H9 (cell line): ENCODE measurements at regions not wholly inside any gene's neighbourhood (a gene's known extent, or its start where the extent isn't known, plus 50 kb on each side); places are given as distances from the start of the nearest gene placed in this dataset.
A peak's percentile ranks its signal among the peaks of the same experiment; 100 is the strongest.

ENCODE experiments used
- DNase-seq: peaks from one replicate; pipeline ENCODE4 v3.0.0-alpha.2; 2017
- H2AFZ ChIP-seq: one replicate; pipeline ENCODE4 v1.6.1; 2013; ENCODE audit warnings: mild to moderate bottlenecking, low read length, control low read depth, moderate library complexity
- H2AK5ac ChIP-seq: 2 replicates; pipeline ENCODE4 v1.6.1; 2013; ENCODE audit warnings: low read length, control low read depth, mixed read lengths; ENCODE audit not compliant: insufficient read length
- H2BK120ac ChIP-seq: one replicate; pipeline ENCODE4 v1.6.1; 2013; ENCODE audit warnings: low read depth, mild to moderate bottlenecking, low read length, control low read depth, inconsistent platforms; ENCODE audit not compliant: poor library complexity, severe bottlenecking
- H2BK12ac ChIP-seq: 2 replicates; pipeline ENCODE4 v1.6.1; 2013; ENCODE audit warnings: low read length, control low read depth, mixed read lengths, low read depth; ENCODE audit not compliant: insufficient read length
- H2BK15ac ChIP-seq: 2 replicates; pipeline ENCODE4 v1.6.1; 2013; ENCODE audit warnings: low read depth, low read length, control low read depth
- H2BK20ac ChIP-seq: one replicate; pipeline ENCODE4 v1.6.1; 2013; ENCODE audit warnings: low read depth, mild to moderate bottlenecking, low read length, control low read depth, inconsistent platforms; ENCODE audit not compliant: poor library complexity, severe bottlenecking
- H2BK5ac ChIP-seq: 2 replicates; pipeline ENCODE4 v1.6.1; 2013; ENCODE audit warnings: low read length, control low read depth, mixed read lengths; ENCODE audit not compliant: insufficient read length
- H3K14ac ChIP-seq: 2 replicates; pipeline ENCODE4 v1.6.1; 2013; ENCODE audit warnings: low read length, control low read depth; ENCODE audit not compliant: insufficient read depth
- H3K18ac ChIP-seq: 2 replicates; pipeline ENCODE4 v1.6.1; 2013; ENCODE audit warnings: low read depth, mild to moderate bottlenecking, mixed read lengths, low read length, control low read depth; ENCODE audit not compliant: insufficient read length
- H3K23ac ChIP-seq: 2 replicates; pipeline ENCODE4 v1.6.1; 2013; ENCODE audit warnings: low read length, control low read depth, mixed read lengths, low read depth; ENCODE audit not compliant: insufficient read length
- H3K23me2 ChIP-seq: 2 replicates; pipeline ENCODE4 v1.6.1; 2013; ENCODE audit warnings: low read depth, mild to moderate bottlenecking, mixed read lengths, low read length, control low read depth; ENCODE audit not compliant: insufficient read length, poor library complexity, severe bottlenecking
- H3K27ac ChIP-seq: 2 replicates; pipeline ENCODE4 v1.5.1; 2013; ENCODE audit warnings: low read length, control low read depth, mixed read lengths, low read depth; ENCODE audit not compliant: insufficient read length
- H3K27me3 ChIP-seq: 2 replicates; pipeline ENCODE4 v1.6.1; 2013; ENCODE audit warnings: low read length, control low read depth, inconsistent platforms; ENCODE audit not compliant: insufficient read depth
- H3K4ac ChIP-seq: 2 replicates; pipeline ENCODE4 v1.6.1; 2013; ENCODE audit warnings: low read depth, mild to moderate bottlenecking, control low read depth, inconsistent platforms, low read length, moderate library complexity
- H3K4me1 ChIP-seq: 2 replicates; pipeline ENCODE4 v1.6.1; 2013; ENCODE audit warnings: low read length, control low read depth, inconsistent platforms; ENCODE audit not compliant: insufficient read depth
- H3K4me2 ChIP-seq: 2 replicates; pipeline ENCODE4 v1.6.1; 2013; ENCODE audit warnings: low read length, control low read depth, mixed read lengths; ENCODE audit not compliant: insufficient read length, insufficient read depth
- H3K56ac ChIP-seq: 2 replicates; pipeline ENCODE4 v1.6.1; 2013; ENCODE audit warnings: low read depth, mild to moderate bottlenecking, mixed read lengths, low read length, control low read depth; ENCODE audit not compliant: insufficient read length
- H3K79me1 ChIP-seq: 2 replicates; pipeline ENCODE4 v1.6.1; 2013; ENCODE audit warnings: low read depth, mild to moderate bottlenecking, moderate library complexity, low read length, control low read depth, inconsistent platforms; ENCODE audit not compliant: insufficient read depth, poor library complexity, severe bottlenecking
- H3K79me2 ChIP-seq: 2 replicates; pipeline ENCODE4 v1.6.1; 2013; ENCODE audit warnings: low read length, control low read depth, inconsistent platforms; ENCODE audit not compliant: insufficient read depth
- H3K9ac ChIP-seq: 2 replicates; pipeline ENCODE4 v1.6.1; 2013; ENCODE audit warnings: low read length, control low read depth, mixed read lengths; ENCODE audit not compliant: insufficient read length; ENCODE audit errors: extremely low read depth
- H3K9me3 ChIP-seq: one replicate; pipeline ENCODE4 v1.6.1; 2013; ENCODE audit warnings: low read depth, low read length, inconsistent platforms; ENCODE audit not compliant: control insufficient read depth
- H3T11ph ChIP-seq: one replicate; pipeline ENCODE4 v1.6.1; 2013; ENCODE audit warnings: mild to moderate bottlenecking, low read length, control low read depth, inconsistent platforms
- H4K20me1 ChIP-seq: one replicate; pipeline ENCODE4 v1.6.1; 2013; ENCODE audit not compliant: control insufficient read depth, insufficient read length, insufficient read depth
- H4K5ac ChIP-seq: 2 replicates; pipeline ENCODE4 v1.6.1; 2013; ENCODE audit warnings: low read depth, mild to moderate bottlenecking, mixed read lengths, low read length, control low read depth; ENCODE audit not compliant: insufficient read length
- H4K8ac ChIP-seq: replicated peaks from 2 replicates; pipeline ENCODE4 v1.6.1; 2013; ENCODE audit warnings: low read length, control low read depth, mixed read lengths, low read depth; ENCODE audit not compliant: insufficient read length
- H4K91ac ChIP-seq: 2 replicates; pipeline ENCODE4 v1.6.1; 2013; ENCODE audit warnings: low read depth, mild to moderate bottlenecking, moderate library complexity, mixed read lengths, low read length, control low read depth; ENCODE audit not compliant: insufficient read length
- H3K27ac Mint-ChIP-seq, 3 experiments: 2 replicates in 2 of 3; 3 replicates in 1 of 3; pipeline ENCODE4 v1.8.0; 2020 to 2021; ENCODE audit warnings: mixed read lengths in 3 of 3, mild to moderate bottlenecking in 1 of 3, moderate library complexity in 1 of 3
- H3K27me3 Mint-ChIP-seq: 2 replicates; pipeline ENCODE4 v1.8.0; 2021; ENCODE audit warnings: low read depth, mild to moderate bottlenecking, moderate library complexity, mixed read lengths
- H3K36me3 Mint-ChIP-seq, 3 experiments: 2 replicates in 2 of 3; 3 replicates in 1 of 3; pipeline ENCODE4 v1.8.0; 2020 to 2021; ENCODE audit warnings: low read depth in 3 of 3, mixed read lengths in 3 of 3; ENCODE audit not compliant: insufficient read depth in 1 of 3
- H3K4me1 Mint-ChIP-seq, 2 experiments: 2 replicates each; pipeline ENCODE4 v1.8.0; 2020; ENCODE audit warnings: mixed read lengths in 2 of 2
- H3K4me3 Mint-ChIP-seq, 2 experiments: 2 replicates in 1 of 2; 3 replicates in 1 of 2; pipeline ENCODE4 v1.8.0; 2020 to 2021; ENCODE audit warnings: mild to moderate bottlenecking in 2 of 2, mixed read lengths in 2 of 2, moderate library complexity in 1 of 2
- H3K9me3 Mint-ChIP-seq, 2 experiments: 2 replicates in 1 of 2; 3 replicates in 1 of 2; pipeline ENCODE4 v1.8.0; 2020; ENCODE audit warnings: mild to moderate bottlenecking in 2 of 2, mixed read lengths in 2 of 2, moderate library complexity in 1 of 2
- WGBS: extraction: QIAGEN DNeasy Blood & Tissue Kit; methylation state at CpG from one replicate; pipeline ENCODE4 v1.1.7; 2013; ENCODE audit warnings: missing lambda C conversion rate, low lambda C conversion rate, mixed read lengths; ENCODE audit not compliant: insufficient read length; ENCODE audit errors: extremely low coverage; 5-methylcytosine and 5-hydroxymethylcytosine counted together
- TF ChIP-seq, protein P1 (sequence below): fragments of 200-600 bp; sonication (generic); conservative IDR thresholded peaks from 3 replicates; pipeline ENCODE4 v1.8.0; 2021; ENCODE audit warnings: antibody characterized with exemption, mild to moderate bottlenecking

DNA sequence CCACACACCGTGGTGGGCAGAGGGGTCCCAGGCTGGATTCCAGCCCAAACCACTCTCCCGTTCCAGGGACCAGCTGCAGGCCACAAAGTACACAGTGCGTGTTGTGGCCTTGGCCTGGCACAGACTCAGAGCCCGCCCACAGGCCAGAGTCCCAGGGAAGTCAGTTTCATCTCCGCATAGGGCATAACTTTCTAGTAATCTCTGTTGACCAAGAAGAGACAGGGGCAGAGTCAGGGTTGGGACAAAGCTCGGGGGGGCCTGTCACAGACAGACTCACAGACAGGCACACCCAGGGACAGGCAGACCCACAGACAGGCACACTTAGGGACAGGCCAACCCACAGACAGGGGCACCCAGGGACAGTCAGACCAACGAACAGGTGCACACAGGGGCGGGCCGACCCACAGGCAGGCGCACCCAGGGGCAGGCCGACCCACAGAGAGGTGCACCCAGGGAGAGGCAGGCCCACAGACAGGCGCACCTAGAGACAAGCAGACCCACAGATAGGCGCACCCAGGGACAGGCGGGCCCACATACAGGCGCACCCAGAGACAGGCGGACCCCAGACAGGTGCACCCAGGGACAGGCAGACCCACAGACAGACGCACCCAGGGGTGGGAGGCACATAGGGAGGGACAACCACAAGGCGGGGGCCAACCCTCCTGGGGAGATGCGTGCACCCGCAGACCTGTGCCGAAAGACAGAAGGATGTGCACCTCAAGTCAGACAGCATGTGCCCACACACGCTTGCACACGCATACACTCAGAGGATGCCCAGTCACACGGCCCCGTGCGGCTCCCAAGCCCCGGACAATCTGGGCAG lies 323.3 kb upstream of the RTL1 start:
- Histone ChIP-seq H3K9ac (no peak overlapping the region), H3K27me3 (no peaks in the 10 kb centered on the region), H3K27ac (no peak overlapping the region), H3K9me3 (no peaks in the 10 kb centered on the region), H4K5ac (no peak overlapping the region), H3K4me2 (no peak overlapping the region), H3K23me2 (no peaks in the 10 kb centered on the region), H3K4ac (no peak overlapping the region), H4K91ac (no peak overlapping the region), H3K14ac (no peak overlapping the region), H3K79me1 (no peaks in the 10 kb centered on the region), H3K4me1 (peaks cover 2% of the 10 kb centered on the region; the same call in 1 of the 2 replicates), H2BK5ac (no peak overlapping the region), H2BK20ac (no peak overlapping the region), H3K23ac (no peak overlapping the region), H2AFZ (no peak overlapping the region), H4K20me1 (no peaks in the 10 kb centered on the region), H3T11ph (no peak overlapping the region), H4K8ac (no peak overlapping the region), H3K79me2 (no peaks in the 10 kb centered on the region), H3K56ac (no peak overlapping the region), H3K18ac (no peak overlapping the region), H2BK12ac (no peak overlapping the region), H2BK120ac (no peak overlapping the region), H2AK5ac (no peak overlapping the region), H2BK15ac (no peak overlapping the region)
- peaks cover 22% of the 10 kb centered on the region for H3K27me3 Mint-ChIP-seq
- peaks cover 0 to 6% of the 10 kb centered on the region in 2 experiments; a peak in 3 of 5 replicates for H3K9me3 Mint-ChIP-seq
- H3K27ac Mint-ChIP-seq = peak overlapping the region in 1 of 3 experiments; percentile 11; a peak in 1 of 7 replicates
- peaks cover 0 to 4% (median 0%) of the 10 kb centered on the region in 3 experiments; a peak in 4 of 7 replicates for H3K36me3 Mint-ChIP-seq
- TF ChIP-seq, protein P1, sequence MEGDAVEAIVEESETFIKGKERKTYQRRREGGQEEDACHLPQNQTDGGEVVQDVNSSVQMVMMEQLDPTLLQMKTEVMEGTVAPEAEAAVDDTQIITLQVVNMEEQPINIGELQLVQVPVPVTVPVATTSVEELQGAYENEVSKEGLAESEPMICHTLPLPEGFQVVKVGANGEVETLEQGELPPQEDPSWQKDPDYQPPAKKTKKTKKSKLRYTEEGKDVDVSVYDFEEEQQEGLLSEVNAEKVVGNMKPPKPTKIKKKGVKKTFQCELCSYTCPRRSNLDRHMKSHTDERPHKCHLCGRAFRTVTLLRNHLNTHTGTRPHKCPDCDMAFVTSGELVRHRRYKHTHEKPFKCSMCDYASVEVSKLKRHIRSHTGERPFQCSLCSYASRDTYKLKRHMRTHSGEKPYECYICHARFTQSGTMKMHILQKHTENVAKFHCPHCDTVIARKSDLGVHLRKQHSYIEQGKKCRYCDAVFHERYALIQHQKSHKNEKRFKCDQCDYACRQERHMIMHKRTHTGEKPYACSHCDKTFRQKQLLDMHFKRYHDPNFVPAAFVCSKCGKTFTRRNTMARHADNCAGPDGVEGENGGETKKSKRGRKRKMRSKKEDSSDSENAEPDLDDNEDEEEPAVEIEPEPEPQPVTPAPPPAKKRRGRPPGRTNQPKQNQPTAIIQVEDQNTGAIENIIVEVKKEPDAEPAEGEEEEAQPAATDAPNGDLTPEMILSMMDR = no peak
- WGBS = no CpG with 5 or more reads among the region's 27 CpGs
- peaks cover 29 to 43% of the 10 kb centered on the region in 2 experiments for H3K4me1 Mint-ChIP-seq
- DNase-seq = peak; percentile 21
- no peak overlapping the region for H3K4me3 Mint-ChIP-seq
